MM.1S (cell line): ENCODE measurements at regions not wholly inside any gene's neighbourhood (a gene's known extent, or its start where the extent isn't known, plus 50 kb on each side); places are given as distances from the start of the nearest gene placed in this dataset.
"Not testable (repeated sequence)": the region's sequence is repeated elsewhere in the genome, so short reads cannot be mapped to it uniquely, and the experiment has no call there.

Experiments
- DNase-seq: peaks from one replicate; pipeline ENCODE4 v3.0.0-alpha.2; 2015
- H2AFZ ChIP-seq: fragments of 300-600 bp; sonication (generic); 2 replicates; pipeline ENCODE4 v1.6.0; 2016; ENCODE audit warnings: antibody characterized with exemption, low read length
- H3F3A ChIP-seq: fragments of 300-600 bp; sonication (generic); 2 replicates; pipeline ENCODE4 v1.6.1; 2016; ENCODE audit warnings: mild to moderate bottlenecking, antibody characterized with exemption, low read length, moderate library complexity, mixed read lengths; ENCODE audit not compliant: insufficient read depth
- H3K27ac ChIP-seq: fragments of 300-600 bp; sonication (generic); 2 replicates; pipeline ENCODE4 v1.5.1; 2016; ENCODE audit warnings: mild to moderate bottlenecking, low read length
- H3K27me3 ChIP-seq: fragments of 300-600 bp; sonication (generic); replicated peaks from 2 replicates; pipeline ENCODE4 v1.6.0; 2016; ENCODE audit warnings: low read length; ENCODE audit not compliant: insufficient read depth
- H3K36me3 ChIP-seq: fragments of 300-600 bp; sonication (generic); replicated peaks from 2 replicates; pipeline ENCODE4 v1.6.1; 2016; ENCODE audit warnings: mild to moderate bottlenecking, low read length, mixed read lengths; ENCODE audit not compliant: insufficient read depth
- H3K4me1 ChIP-seq: fragments of 300-600 bp; sonication (generic); 2 replicates; pipeline ENCODE4 v1.6.1; 2016; ENCODE audit warnings: low read length, mixed read lengths
- H3K4me2 ChIP-seq: fragments of 300-600 bp; sonication (generic); 2 replicates; pipeline ENCODE4 v1.6.0; 2016; ENCODE audit warnings: low read depth, low read length
- H3K4me3 ChIP-seq: fragments of 300-600 bp; sonication (generic); 2 replicates; pipeline ENCODE4 v1.5.1; 2016; ENCODE audit warnings: low read length, mixed read lengths
- H3K79me2 ChIP-seq: fragments of 300-600 bp; sonication (generic); 2 replicates; pipeline ENCODE4 v1.6.1; 2016; ENCODE audit warnings: mixed run types, low read length, mixed read lengths
- H3K9ac ChIP-seq: fragments of 300-600 bp; sonication (generic); 2 replicates; pipeline ENCODE4 v1.6.1; 2016; ENCODE audit warnings: low read length, mixed read lengths
- H3K9me2 ChIP-seq: fragments of 300-600 bp; sonication (generic); replicated peaks from 2 replicates; pipeline ENCODE4 v1.6.1; 2016; ENCODE audit warnings: mild to moderate bottlenecking, low read length, mixed read lengths; ENCODE audit not compliant: insufficient read depth
- H3K9me3 ChIP-seq: fragments of 300-600 bp; sonication (generic); replicated peaks from 2 replicates; pipeline ENCODE4 v1.6.1; 2016; ENCODE audit warnings: mild to moderate bottlenecking, low read length, mixed read lengths; ENCODE audit not compliant: insufficient read depth
- H4K20me1 ChIP-seq: fragments of 300-600 bp; sonication (generic); 2 replicates; pipeline ENCODE4 v1.6.1; 2016; ENCODE audit warnings: mild to moderate bottlenecking, low read length, moderate library complexity, mixed read lengths; ENCODE audit not compliant: insufficient read depth
- EZH2 ChIP-seq: fragments of 300-600 bp; sonication (generic); optimal IDR thresholded peaks from 2 replicates; pipeline ENCODE3; 2017; ENCODE audit warnings: low read depth, mild to moderate bottlenecking, antibody characterized with exemption, low read length, mixed read lengths
- EZH2phosphoT487 ChIP-seq: fragments of 300-600 bp; sonication (generic); IDR thresholded peaks from 2 replicates; pipeline ENCODE4 v1.6.1; 2018; ENCODE audit warnings: antibody characterized with exemption, low read length
- TF ChIP-seq, protein P1 (sequence below): fragments of 300-600 bp; sonication (generic); IDR thresholded peaks from 2 replicates; pipeline ENCODE4 v1.5.1; 2016; ENCODE audit warnings: antibody characterized with exemption, low read length, mixed read lengths

- Histone ChIP-seq H3F3A (no peaks in the 10 kb centered on the region), H3K27ac (no peak overlapping the region), H3K4me1 (no peaks in the 10 kb centered on the region), H3K9me3 (no peaks in the 10 kb centered on the region), H3K27me3 (no peaks in the 10 kb centered on the region), H3K9me2 (no peaks in the 10 kb centered on the region), H4K20me1 (no peaks in the 10 kb centered on the region), H2AFZ (no peak overlapping the region), H3K79me2 (no peaks in the 10 kb centered on the region), H3K36me3 (no peaks in the 10 kb centered on the region), H3K4me2 (no peak overlapping the region), H3K9ac (no peak overlapping the region), H3K4me3 (no peak overlapping the region)
- no peak for TF ChIP-seq EZH2
- TF ChIP-seq EZH2phosphoT487 = no peak
- TF ChIP-seq, protein P1, sequence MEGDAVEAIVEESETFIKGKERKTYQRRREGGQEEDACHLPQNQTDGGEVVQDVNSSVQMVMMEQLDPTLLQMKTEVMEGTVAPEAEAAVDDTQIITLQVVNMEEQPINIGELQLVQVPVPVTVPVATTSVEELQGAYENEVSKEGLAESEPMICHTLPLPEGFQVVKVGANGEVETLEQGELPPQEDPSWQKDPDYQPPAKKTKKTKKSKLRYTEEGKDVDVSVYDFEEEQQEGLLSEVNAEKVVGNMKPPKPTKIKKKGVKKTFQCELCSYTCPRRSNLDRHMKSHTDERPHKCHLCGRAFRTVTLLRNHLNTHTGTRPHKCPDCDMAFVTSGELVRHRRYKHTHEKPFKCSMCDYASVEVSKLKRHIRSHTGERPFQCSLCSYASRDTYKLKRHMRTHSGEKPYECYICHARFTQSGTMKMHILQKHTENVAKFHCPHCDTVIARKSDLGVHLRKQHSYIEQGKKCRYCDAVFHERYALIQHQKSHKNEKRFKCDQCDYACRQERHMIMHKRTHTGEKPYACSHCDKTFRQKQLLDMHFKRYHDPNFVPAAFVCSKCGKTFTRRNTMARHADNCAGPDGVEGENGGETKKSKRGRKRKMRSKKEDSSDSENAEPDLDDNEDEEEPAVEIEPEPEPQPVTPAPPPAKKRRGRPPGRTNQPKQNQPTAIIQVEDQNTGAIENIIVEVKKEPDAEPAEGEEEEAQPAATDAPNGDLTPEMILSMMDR = no peak
- DNase-seq = no peak
These were observed 221.1 kb downstream of the ZNF674 start for GRCh38 chrX:46324166-46324565.

DNA sequence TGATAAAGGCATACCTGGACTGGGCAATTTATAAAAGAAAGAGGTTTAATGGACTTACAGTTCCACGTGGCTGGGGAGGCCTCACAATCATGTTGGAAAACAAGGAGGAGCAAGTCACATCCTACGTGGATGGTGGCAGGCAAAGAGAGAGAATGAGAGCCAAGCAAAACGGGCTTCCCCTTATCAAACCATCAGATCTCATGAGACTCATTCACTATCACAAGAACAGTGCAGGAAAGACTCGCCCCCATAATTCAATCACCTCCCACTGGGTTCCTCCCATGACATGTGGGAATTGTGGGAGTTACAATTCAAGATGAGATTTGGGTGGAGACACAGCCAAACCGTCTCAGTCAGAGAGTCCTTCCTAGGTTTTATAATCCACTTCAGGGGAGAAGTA lies 222.3 kb downstream of the ZNF674 start:
- not testable (repeated sequence) for H3K27ac ChIP-seq, H4K20me1 ChIP-seq, H3K36me3 ChIP-seq, H3K4me2 ChIP-seq, H3K9ac ChIP-seq, H3K79me2 ChIP-seq, H3F3A ChIP-seq, H2AFZ ChIP-seq, DNase-seq, H3K4me1 ChIP-seq, H3K4me3 ChIP-seq, H3K9me2 ChIP-seq, H3K27me3 ChIP-seq, H3K9me3 ChIP-seq

GRCh38 chrX:46321676-46322075 lies 223.5 kb downstream of the ZNF674 start:
- Histone ChIP-seq H3K4me1 (no peaks in the 10 kb centered on the region), H3K9me2 (no peaks in the 10 kb centered on the region), H3F3A (no peaks in the 10 kb centered on the region), H3K4me3 (no peak overlapping the region), H3K9me3 (no peaks in the 10 kb centered on the region), H2AFZ (no peak overlapping the region), H3K4me2 (no peak overlapping the region), H3K79me2 (no peaks in the 10 kb centered on the region), H3K9ac (no peak overlapping the region), H3K27ac (no peak overlapping the region), H3K36me3 (no peaks in the 10 kb centered on the region), H3K27me3 (no peaks in the 10 kb centered on the region), H4K20me1 (no peaks in the 10 kb centered on the region)
- no peak for DNase-seq
- TF ChIP-seq EZH2phosphoT487 = no peak
- no peak for TF ChIP-seq EZH2
- TF ChIP-seq, protein P1 = no peak

DNA sequence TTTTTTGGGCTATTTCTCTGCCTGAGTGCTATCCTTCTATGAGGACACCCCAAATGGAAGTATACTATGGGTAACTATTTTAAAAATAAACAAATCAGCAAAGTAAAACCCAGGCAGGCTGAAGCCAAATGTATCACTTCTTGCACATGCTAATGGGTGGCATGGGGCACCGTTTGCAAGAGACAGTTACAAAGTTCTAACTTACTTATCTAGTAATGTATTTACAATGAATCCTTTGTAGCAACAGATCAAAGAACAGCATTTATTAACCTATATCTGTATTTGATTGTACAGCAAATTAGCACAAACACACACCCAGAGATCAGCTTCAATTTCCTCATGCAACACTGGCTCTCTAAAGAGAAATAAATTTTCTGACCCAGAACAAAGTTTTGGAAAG lies 225.5 kb downstream of the ZNF674 start:
- Histone ChIP-seq H3K4me3 (no peak overlapping the region), H3K4me1 (no peaks in the 10 kb centered on the region), H3F3A (no peaks in the 10 kb centered on the region), H2AFZ (no peak overlapping the region), H3K9me2 (no peaks in the 10 kb centered on the region), H4K20me1 (no peaks in the 10 kb centered on the region), H3K9ac (no peak overlapping the region), H3K79me2 (no peaks in the 10 kb centered on the region), H3K36me3 (no peaks in the 10 kb centered on the region), H3K27ac (no peak overlapping the region), H3K27me3 (no peaks in the 10 kb centered on the region), H3K9me3 (no peaks in the 10 kb centered on the region), H3K4me2 (no peak overlapping the region)
- TF ChIP-seq EZH2 = no peak
- no peak for TF ChIP-seq EZH2phosphoT487
- no peak for DNase-seq
